ENCODE measurements at regions not wholly inside any gene's neighbourhood (a gene's known extent, or its start where the extent isn't known, plus 50 kb on each side); places are given as distances from the start of the nearest gene placed in this dataset.

DNA sequence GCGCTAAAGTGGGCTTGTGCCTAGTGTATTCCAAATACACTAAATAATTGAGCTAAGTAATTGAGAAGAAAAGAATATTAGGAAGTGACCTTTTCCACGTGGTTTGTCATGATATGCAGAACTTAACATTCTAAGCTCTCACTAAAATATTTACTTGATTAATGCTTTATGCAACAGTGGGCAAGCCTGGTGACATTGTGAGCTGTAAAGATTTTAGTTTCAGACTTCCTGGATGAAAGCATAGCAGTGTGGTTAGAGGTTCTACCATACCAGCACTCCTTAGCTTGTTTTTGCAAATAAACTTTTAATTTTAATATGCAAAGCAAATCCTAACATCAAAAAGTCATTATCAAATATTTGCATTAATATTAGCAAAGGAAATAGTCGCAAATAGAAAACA is 1065.1 kb upstream of the SPRY2 start:
- WGBS: 51% methylated on average over 3 of the region's 3 CpGs
- DNase-seq (ENCODE audit: low spot score): no peak
- Histone ChIP-seq H3K9me3 (ENCODE audit: control insufficient read depth in 4 of 4, low read length in 3 of 4) (no peaks in the 10 kb centered on the region), H3K4me3 (ENCODE audit: low read depth in 1 of 3, low read length in 3 of 3) (no peak overlapping the region), H3K27me3 (ENCODE audit: control insufficient read depth in 4 of 4, insufficient read depth in 4 of 4, low read length in 3 of 4) (no peaks in the 10 kb centered on the region), H3K4me1 (ENCODE audit: control insufficient read depth in 4 of 4, insufficient read depth in 4 of 4, low read length in 3 of 4) (no peaks in the 10 kb centered on the region), H3K36me3 (ENCODE audit: control insufficient read depth in 4 of 4, insufficient read depth in 3 of 4, low read depth in 1 of 4, low read length in 3 of 4) (no peaks in the 10 kb centered on the region), H3K27ac (ENCODE audit: low read depth in 1 of 2, low read length in 2 of 2) (no peak overlapping the region), H3K9ac (ENCODE audit: low read depth in 1 of 2, low read length in 2 of 2) (no peak overlapping the region)
- TF ChIP-seq TAF1 (conservative IDR thresholded peaks at IDR 0.05) (no peak), HNF4A (conservative IDR thresholded peaks at IDR 0.05) (no peak), FOXA2 (IDR thresholded peaks at IDR 0.05) (no peak), RAD21 (IDR thresholded peaks at IDR 0.05) (no peak), HNF4G (IDR thresholded peaks at IDR 0.05) (no peak), JUND (IDR thresholded peaks at IDR 0.05) (no peak), YY1 (IDR thresholded peaks at IDR 0.05) (no peak)
- TF ChIP-seq, protein P1, sequence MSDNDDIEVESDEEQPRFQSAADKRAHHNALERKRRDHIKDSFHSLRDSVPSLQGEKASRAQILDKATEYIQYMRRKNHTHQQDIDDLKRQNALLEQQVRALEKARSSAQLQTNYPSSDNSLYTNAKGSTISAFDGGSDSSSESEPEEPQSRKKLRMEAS (IDR thresholded peaks at IDR 0.05): no peak
- TF ChIP-seq, protein P2, sequence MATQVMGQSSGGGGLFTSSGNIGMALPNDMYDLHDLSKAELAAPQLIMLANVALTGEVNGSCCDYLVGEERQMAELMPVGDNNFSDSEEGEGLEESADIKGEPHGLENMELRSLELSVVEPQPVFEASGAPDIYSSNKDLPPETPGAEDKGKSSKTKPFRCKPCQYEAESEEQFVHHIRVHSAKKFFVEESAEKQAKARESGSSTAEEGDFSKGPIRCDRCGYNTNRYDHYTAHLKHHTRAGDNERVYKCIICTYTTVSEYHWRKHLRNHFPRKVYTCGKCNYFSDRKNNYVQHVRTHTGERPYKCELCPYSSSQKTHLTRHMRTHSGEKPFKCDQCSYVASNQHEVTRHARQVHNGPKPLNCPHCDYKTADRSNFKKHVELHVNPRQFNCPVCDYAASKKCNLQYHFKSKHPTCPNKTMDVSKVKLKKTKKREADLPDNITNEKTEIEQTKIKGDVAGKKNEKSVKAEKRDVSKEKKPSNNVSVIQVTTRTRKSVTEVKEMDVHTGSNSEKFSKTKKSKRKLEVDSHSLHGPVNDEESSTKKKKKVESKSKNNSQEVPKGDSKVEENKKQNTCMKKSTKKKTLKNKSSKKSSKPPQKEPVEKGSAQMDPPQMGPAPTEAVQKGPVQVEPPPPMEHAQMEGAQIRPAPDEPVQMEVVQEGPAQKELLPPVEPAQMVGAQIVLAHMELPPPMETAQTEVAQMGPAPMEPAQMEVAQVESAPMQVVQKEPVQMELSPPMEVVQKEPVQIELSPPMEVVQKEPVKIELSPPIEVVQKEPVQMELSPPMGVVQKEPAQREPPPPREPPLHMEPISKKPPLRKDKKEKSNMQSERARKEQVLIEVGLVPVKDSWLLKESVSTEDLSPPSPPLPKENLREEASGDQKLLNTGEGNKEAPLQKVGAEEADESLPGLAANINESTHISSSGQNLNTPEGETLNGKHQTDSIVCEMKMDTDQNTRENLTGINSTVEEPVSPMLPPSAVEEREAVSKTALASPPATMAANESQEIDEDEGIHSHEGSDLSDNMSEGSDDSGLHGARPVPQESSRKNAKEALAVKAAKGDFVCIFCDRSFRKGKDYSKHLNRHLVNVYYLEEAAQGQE (IDR thresholded peaks at IDR 0.05): no peak
- TF ChIP-seq, protein P3, sequence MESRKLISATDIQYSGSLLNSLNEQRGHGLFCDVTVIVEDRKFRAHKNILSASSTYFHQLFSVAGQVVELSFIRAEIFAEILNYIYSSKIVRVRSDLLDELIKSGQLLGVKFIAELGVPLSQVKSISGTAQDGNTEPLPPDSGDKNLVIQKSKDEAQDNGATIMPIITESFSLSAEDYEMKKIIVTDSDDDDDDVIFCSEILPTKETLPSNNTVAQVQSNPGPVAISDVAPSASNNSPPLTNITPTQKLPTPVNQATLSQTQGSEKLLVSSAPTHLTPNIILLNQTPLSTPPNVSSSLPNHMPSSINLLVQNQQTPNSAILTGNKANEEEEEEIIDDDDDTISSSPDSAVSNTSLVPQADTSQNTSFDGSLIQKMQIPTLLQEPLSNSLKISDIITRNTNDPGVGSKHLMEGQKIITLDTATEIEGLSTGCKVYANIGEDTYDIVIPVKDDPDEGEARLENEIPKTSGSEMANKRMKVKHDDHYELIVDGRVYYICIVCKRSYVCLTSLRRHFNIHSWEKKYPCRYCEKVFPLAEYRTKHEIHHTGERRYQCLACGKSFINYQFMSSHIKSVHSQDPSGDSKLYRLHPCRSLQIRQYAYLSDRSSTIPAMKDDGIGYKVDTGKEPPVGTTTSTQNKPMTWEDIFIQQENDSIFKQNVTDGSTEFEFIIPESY (IDR thresholded peaks at IDR 0.05): no peak

DNA sequence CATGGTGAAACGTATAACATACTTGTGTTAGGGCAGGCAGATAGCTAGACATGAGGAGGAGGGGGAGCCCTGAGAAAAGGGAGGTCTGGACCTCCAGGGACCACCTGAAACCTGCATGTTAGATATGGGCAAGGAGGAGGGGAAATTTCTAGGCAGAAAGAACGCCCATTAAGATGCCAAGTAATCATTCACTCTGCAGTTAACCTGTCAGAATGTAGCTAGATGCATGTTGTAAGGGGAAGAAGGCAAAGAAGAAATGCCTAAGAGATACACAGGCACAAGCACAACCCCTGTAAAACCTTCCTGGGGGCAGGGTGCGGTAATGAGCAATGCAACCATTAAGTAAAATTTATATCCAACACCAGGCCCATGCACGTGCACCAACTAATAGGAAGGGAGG is 1055.3 kb upstream of the SPRY2 start:
- Histone ChIP-seq H3K27ac (ENCODE audit: low read depth in 1 of 2, low read length in 2 of 2) (no peak overlapping the region), H3K4me3 (ENCODE audit: low read depth in 1 of 3, low read length in 3 of 3) (no peak overlapping the region), H3K27me3 (ENCODE audit: control insufficient read depth in 4 of 4, insufficient read depth in 4 of 4, low read length in 3 of 4) (no peaks in the 10 kb centered on the region), H3K36me3 (ENCODE audit: control insufficient read depth in 4 of 4, insufficient read depth in 3 of 4, low read depth in 1 of 4, low read length in 3 of 4) (no peaks in the 10 kb centered on the region), H3K9me3 (ENCODE audit: control insufficient read depth in 4 of 4, low read length in 3 of 4) (peaks cover 0 to 4% (median 0%) of the 10 kb centered on the region in 4 donors), H3K4me1 (ENCODE audit: control insufficient read depth in 4 of 4, insufficient read depth in 4 of 4, low read length in 3 of 4) (no peaks in the 10 kb centered on the region), H3K9ac (ENCODE audit: low read depth in 1 of 2, low read length in 2 of 2) (no peak overlapping the region)
- no peak for DNase-seq (ENCODE audit: low spot score)
- TF ChIP-seq HNF4A (conservative IDR thresholded peaks at IDR 0.05): no peak
- no peak for TF ChIP-seq TAF1 (conservative IDR thresholded peaks at IDR 0.05)
- TF ChIP-seq FOXA2 (IDR thresholded peaks at IDR 0.05): no peak
- no peak for TF ChIP-seq EGR1 (IDR thresholded peaks at IDR 0.05; ENCODE audit: low read depth in 2 of 2)
- TF ChIP-seq FOXA1 (IDR thresholded peaks at IDR 0.05): no peak
- TF ChIP-seq RAD21 (IDR thresholded peaks at IDR 0.05): no peak
- no peak for TF ChIP-seq NR2F2 (IDR thresholded peaks at IDR 0.05)
- no peak for TF ChIP-seq JUND (IDR thresholded peaks at IDR 0.05)
- 83% methylated on average over 4 of the region's 4 CpGs for WGBS

DNA sequence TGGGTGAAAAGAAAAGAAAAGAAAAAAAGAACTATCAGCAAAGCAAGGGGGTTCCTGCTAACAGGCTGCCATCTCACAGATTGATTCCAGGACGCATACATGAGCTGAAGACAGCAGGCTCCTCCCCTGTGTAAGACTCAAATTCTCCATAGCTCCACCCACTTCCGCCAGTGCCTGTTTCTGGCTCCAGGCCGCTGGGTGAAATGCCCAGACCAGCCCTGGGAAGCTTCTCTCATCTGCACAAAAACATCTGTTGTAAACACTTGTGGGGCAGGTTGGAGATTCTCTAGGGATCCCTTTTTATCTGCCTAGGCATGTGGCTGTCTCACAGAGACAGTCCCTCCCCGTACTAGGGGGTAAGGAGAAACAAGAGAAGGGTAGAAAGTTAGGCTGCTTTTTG is 1054.4 kb upstream of the SPRY2 start:
- no peak for DNase-seq (ENCODE audit: low spot score)
- no peak overlapping the region for H3K27ac ChIP-seq (ENCODE audit: low read depth in 1 of 2, low read length in 2 of 2)
- H3K9ac ChIP-seq (ENCODE audit: low read depth in 1 of 2, low read length in 2 of 2): no peak overlapping the region
- 66% methylated on average over 4 of the region's 4 CpGs for WGBS
- no peaks in the 10 kb centered on the region for H3K4me1 ChIP-seq (ENCODE audit: control insufficient read depth in 4 of 4, insufficient read depth in 4 of 4, low read length in 3 of 4)
- peaks cover 0 to 4% (median 0%) of the 10 kb centered on the region in 4 donors for H3K9me3 ChIP-seq (ENCODE audit: control insufficient read depth in 4 of 4, low read length in 3 of 4)
- no peak for TF ChIP-seq JUND (IDR thresholded peaks at IDR 0.05)
- TF ChIP-seq NR2F2 (IDR thresholded peaks at IDR 0.05): no peak
- TF ChIP-seq RAD21 (IDR thresholded peaks at IDR 0.05): no peak
- TF ChIP-seq, protein P4, sequence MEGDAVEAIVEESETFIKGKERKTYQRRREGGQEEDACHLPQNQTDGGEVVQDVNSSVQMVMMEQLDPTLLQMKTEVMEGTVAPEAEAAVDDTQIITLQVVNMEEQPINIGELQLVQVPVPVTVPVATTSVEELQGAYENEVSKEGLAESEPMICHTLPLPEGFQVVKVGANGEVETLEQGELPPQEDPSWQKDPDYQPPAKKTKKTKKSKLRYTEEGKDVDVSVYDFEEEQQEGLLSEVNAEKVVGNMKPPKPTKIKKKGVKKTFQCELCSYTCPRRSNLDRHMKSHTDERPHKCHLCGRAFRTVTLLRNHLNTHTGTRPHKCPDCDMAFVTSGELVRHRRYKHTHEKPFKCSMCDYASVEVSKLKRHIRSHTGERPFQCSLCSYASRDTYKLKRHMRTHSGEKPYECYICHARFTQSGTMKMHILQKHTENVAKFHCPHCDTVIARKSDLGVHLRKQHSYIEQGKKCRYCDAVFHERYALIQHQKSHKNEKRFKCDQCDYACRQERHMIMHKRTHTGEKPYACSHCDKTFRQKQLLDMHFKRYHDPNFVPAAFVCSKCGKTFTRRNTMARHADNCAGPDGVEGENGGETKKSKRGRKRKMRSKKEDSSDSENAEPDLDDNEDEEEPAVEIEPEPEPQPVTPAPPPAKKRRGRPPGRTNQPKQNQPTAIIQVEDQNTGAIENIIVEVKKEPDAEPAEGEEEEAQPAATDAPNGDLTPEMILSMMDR (IDR thresholded peaks at IDR 0.05; ENCODE audit: low read depth, low read length, missing input control): no peak
- TF ChIP-seq, protein P1 (IDR thresholded peaks at IDR 0.05): no peak
- TF ChIP-seq YY1 (IDR thresholded peaks at IDR 0.05): no peak
- TF ChIP-seq GABPA (IDR thresholded peaks at IDR 0.05 in 1 of 2, conservative IDR thresholded peaks at IDR 0.05 in 1 of 2): no peak
- no peak for TF ChIP-seq FOXA1 (IDR thresholded peaks at IDR 0.05)
- no peak overlapping the region for H3K4me3 ChIP-seq (ENCODE audit: low read depth in 1 of 3, low read length in 3 of 3)
- H3K27me3 ChIP-seq (ENCODE audit: control insufficient read depth in 4 of 4, insufficient read depth in 4 of 4, low read length in 3 of 4): no peaks in the 10 kb centered on the region
- H3K36me3 ChIP-seq (ENCODE audit: control insufficient read depth in 4 of 4, insufficient read depth in 3 of 4, low read depth in 1 of 4, low read length in 3 of 4): no peaks in the 10 kb centered on the region
